ENCODE measurements at regions not wholly inside any gene's neighbourhood (a gene's known extent, or its start where the extent isn't known, plus 50 kb on each side); places are given as distances from the start of the nearest gene placed in this dataset.
"Not testable (repeated sequence)": the region's sequence is repeated elsewhere in the genome, so short reads cannot be mapped to it uniquely, and the experiment has no call there.

DNA sequence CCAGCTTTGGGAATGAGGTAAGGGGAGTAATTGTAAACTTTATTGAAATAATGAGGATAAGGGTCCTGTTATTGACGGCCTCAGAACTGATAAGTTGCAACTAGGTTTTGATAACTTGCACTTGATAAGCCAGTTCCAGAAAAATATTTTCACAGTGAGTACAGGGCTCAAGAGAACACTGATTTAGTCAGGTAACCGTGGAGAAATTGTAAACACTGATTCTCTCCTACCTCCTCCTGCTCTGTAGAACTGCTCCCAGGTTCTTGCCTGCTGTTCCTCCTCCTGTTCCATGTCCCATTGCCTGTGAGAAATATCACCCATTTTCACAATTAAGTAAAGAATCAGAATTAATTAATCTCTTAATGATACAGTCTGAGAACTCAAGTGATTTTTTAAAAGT, 55.0 kb upstream of the CXXC4 start:
- no peak for DNase-seq (ENCODE audit: low spot score)

- no peak for DNase-seq (ENCODE audit: low spot score)
Measured at GRCh38 chr4:104559502-104559901, 64.8 kb upstream of the CXXC4 start.

DNA sequence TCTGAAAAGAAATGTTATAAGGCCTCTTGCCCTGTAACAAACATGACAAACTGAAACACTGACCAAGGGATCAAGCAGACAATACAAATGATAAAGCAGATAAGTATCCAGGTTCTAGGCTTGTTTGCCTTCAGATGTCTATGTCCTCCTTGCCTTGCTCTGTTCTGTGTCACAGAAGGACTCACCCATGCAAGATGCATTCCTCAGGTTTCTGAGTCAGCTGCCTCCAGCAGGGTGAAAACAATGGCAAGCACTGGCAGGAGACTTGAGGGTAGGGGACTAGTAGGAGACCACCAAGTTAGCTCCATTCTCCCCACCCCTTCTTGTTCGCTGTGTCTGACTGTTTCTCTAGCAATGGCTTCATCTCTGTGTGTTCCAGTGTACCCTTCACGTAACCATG, 76.6 kb upstream of the CXXC4 start:
- peak; percentile 29 for DNase-seq (ENCODE audit: low spot score)

DNA sequence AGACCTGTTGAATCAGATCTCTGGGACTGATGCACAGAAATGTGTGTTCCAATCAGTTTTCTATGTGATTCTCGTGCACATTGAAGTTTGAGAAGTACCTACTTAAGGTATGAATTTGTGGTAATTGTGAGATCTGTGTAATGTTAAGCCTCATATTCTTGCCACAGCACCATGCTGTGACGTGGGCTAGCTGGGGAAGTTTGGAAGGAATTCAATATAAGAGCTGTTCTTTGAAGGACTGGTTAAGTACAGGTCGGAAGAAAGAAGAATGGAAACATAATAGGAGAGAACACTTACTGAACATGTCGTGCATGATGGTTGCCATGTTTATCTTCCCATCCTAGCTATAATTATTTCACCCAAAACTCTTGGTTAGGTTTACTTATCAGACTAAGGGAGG, 79.7 kb upstream of the CXXC4 start:
- no peak for DNase-seq (ENCODE audit: low spot score)

GRCh38 chr4:104575278-104575677, 80.6 kb upstream of the CXXC4 start:
- no peak for DNase-seq (ENCODE audit: low spot score)

DNA sequence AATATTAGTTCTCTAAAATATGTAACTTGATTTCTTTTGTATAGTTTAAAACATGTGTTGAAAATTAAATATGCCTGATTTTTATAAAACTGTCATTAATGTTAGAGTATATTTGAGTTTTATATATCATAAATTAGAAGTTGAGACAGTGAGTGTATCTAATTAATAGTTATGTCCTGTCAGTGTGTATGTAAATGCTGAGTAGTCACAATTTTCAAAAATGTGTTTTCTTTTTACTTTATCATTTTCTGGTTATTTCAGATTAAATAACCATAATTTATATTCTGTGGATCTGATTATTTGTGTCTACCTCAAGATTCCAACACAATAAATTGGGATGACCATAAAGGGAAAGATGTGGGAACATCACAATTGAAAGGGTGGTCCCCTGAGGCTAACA, 82.7 kb upstream of the CXXC4 start:
- no peak for DNase-seq (ENCODE audit: low spot score)

- not testable (repeated sequence) for DNase-seq (ENCODE audit: low spot score)
Measured at GRCh38 chr4:104581476-104581875, 86.8 kb upstream of the CXXC4 start.

DNA sequence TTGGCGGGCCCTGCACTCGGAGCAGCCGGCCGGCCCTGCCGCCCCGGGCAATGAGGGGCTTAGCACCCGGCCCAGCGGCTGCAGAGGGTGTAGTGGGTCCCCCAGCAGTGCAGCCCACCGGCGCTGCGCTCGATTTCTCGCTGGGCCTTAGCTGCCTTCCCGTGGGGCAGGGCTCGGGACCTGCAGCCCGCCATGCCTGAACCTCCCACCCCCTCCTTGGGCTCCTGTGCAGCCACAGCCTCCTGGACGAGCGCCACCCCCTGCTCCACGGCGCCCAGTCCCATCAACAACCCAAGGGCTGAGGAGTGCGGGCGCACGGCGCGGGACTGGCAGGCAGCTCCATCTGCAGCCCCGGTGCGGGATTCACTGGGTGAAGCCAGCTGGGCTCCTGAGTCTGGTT, 87.4 kb upstream of the CXXC4 start:
- DNase-seq (ENCODE audit: low spot score): not testable (repeated sequence)

GRCh38 chr4:104589264-104589868, 94.7 kb upstream of the CXXC4 start:
- DNase-seq (ENCODE audit: low spot score): no peak

GRCh38 chr4:104591510-104591911, 96.8 kb upstream of the CXXC4 start:
- peak; percentile 67 for DNase-seq (ENCODE audit: low spot score)

GRCh38 chr4:104592183-104592582, 97.5 kb upstream of the CXXC4 start:
- no peak for DNase-seq (ENCODE audit: low spot score)

DNA sequence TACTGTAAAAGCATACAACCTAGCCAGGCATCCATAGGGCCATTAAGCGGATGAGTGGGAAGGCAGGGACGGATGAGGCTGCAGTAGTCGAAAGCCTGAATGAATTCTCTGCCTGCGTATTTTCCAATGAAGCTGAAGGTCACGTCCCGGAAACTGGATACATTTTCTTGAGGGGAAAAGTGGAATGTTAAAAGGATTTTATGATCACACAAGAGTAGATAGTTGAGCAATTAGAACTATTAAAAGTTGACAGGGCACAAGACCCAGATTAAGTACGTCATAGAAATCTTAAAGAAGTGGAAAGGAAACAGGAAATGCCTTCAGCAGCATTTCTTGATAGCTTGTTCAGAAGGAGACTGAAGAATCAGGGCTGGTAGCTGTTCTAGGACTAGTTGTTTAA, 98.3 kb upstream of the CXXC4 start:
- no peak for DNase-seq (ENCODE audit: low spot score)

DNA sequence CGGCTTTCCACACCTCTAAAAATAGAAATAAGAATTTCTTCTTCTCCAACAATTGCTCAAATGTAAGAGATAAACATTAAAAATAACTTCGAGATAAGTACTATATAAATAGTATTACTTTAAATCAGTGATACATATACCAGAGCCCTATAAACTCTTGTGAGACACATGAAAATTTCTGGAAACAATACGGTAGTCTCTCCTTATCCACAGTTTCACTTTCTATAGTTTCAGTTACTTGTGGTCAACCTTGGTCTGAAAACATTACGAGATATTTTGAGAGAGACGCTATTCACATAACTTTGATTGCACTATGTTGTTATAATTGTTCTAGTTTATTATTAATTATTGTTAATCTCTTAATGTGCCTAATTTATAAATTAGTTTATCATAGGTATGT, 101.5 kb upstream of the CXXC4 start:
- no peak for DNase-seq (ENCODE audit: low spot score)

- no peak for DNase-seq (ENCODE audit: low spot score)
Measured at GRCh38 chr4:104615496-104615895, 120.8 kb upstream of the CXXC4 start.

DNA sequence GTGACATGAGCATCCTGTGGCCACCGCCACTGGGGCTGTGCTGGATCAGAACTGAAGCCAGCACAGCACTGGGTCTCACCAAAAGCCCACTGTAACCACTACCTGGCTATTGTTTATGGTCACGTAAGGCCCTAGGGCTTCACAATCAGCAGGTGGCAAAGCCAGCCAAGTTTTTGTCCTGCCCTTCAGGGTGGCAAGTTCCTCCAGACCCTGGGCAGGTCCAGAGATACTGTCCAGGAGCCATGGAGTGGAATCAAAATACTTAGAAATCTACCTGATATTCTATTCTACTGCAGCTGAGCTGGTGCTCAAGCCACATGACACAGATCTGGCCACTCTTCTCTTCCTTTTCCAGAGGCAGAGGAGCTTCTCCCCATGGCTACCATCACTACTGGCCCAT, 121.2 kb upstream of the CXXC4 start:
- no peak for DNase-seq (ENCODE audit: low spot score)

GRCh38 chr4:104616401-104616820, 121.7 kb upstream of the CXXC4 start:
- no peak for DNase-seq (ENCODE audit: low spot score)

DNA sequence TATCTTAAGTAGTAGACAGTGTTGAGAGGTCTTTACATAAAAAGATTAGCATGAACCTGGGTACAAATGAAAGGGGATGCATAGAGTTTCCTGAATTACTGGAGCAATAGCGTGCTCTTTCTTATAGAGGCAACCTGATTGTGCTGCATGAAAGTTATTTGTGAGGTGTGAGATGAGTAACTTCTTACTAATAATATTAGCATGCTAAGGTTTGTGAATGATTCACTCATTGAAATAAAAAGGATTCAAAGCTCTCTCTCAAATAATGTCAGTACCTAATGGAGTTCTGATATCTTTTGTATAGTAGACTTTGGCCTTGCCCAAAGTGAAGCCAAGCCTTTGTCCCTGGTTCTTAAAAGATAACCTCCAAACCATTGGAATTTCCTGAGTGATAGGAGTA, 131.0 kb upstream of the CXXC4 start:
- DNase-seq (ENCODE audit: low spot score): no peak

DNA sequence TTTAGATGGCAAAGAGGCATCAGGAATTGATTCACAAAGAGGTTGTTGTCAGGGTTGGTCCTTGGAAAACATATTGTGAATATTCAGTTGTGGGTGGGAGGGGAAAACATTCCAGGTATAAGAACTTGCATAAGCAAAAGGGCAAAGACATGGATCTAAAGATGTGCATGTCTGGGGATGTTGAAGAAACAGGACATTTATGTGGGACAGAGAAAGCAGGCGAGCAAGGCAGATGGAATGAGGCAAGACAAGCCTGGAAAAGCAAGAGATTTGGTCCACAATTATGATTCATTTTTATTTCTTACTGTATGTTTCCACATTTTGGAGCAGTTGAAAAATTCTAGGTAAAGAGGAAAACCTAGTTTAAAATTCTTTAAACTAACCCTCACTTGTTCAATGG, 134.9 kb upstream of the CXXC4 start:
- DNase-seq (ENCODE audit: low spot score): no peak

DNA sequence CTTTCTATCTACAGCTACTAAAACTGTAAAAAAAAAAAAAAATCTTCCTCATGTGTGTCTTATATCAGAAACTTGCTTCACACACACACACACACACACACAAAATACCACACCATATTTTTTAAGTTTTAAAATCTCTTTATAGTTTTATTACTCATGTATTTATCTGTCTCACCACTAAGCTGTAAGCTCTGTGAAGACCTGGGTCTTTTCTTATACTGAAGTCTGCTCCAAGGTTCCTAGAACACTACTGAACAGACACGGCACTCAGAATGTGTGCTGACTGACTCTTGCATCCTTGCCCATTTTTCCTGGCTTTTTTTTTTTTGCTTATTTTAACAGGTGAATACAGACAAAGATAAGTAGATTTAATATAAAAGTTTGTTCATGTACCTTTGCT, 135.6 kb upstream of the CXXC4 start:
- DNase-seq (ENCODE audit: low spot score): no peak

DNA sequence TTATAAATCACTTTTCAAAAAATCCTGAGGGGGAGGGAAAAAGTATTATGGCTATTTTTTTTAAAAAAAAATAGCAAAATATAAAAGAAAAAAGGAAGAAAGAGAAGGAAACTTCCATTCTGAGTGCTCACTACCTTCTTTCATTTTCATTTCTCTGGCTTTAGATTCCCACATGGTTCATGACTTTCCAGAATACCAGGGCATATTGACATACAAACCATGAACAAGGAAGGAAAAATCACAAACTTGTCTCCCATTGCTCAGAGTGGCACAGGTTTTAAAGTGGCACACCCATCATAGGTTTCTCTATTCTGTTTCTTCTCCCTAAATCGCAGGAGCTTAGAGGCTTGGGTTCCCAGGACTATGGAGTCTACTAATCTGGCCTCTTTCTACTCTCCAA, 136.3 kb upstream of the CXXC4 start:
- DNase-seq (ENCODE audit: low spot score): no peak

DNA sequence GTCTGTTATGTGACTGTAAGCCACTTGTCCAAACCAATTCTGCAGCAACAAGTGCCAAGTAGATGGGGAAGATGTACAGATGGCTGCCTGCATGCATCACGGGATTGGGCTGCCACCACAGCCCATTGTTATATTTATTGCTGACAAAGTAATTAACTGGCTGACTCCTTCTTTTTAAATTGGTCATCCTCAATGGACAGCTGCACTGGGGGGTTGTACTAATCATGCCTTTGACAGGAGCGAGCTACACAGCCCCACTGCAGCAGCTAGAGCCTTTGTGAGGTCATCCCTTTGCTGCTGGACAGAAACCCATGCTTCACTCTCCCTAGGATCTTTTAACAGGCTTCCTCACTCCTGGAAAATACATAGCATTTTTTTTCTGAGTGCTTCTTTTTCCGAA, 146.7 kb upstream of the CXXC4 start:
- DNase-seq (ENCODE audit: low spot score): no peak

DNA sequence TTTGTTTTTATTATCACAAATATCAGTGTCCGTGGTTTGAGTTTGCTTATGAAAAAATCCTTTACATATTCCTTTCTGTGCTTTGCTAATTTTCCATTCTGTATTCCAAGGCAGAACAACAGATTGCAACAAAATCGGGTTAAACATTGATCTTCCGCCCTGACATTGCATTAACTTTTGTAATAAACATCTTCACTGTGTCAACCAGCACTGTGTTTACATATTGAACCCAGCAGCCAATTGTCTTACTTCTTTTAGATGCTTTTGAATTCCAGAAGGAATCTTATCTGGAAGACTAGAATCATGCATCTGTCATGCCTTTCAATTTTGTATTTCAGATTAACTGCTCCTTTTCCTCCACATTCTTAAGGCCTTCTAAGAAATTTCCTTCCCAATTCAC, 147.8 kb upstream of the CXXC4 start:
- no peak for DNase-seq (ENCODE audit: low spot score)

DNA sequence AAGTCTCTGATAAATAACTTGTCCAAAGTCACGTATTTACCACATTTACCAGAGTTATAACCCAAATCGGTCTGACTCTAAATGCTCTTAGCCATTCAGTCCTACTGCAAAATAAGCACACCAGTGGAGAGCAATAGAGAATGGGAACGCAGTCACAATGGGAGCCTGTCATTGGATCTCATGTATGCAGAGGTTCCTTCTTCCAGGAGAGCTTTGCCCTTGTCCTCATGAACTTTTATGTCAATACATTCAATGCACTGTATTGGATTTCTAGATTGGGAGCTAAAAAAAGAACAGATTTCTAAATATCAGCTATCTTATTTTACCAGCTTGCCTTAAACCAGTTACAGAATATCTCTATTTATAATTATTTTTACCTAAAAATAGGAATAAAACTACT, 149.1 kb upstream of the CXXC4 start:
- DNase-seq (ENCODE audit: low spot score): no peak

DNA sequence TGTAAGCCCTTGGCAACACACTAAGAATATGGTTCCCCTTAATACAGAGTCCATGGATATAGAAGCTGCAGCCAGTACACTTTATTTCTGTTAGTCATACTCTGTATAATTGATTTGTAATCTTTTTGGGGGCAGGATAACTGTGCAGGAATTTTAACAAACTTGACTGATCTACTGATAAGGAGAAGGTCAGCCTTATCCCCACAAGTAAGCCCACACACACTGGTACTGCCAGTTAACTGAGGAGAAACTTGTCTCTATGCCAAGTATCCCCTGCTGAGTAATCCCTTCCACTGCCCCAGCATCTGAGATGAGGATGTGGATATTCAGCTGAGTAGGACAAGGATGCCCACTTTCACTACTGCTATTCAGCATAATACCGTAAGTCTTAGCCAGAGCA, 154.9 kb upstream of the CXXC4 start:
- DNase-seq (ENCODE audit: low spot score): no peak

DNA sequence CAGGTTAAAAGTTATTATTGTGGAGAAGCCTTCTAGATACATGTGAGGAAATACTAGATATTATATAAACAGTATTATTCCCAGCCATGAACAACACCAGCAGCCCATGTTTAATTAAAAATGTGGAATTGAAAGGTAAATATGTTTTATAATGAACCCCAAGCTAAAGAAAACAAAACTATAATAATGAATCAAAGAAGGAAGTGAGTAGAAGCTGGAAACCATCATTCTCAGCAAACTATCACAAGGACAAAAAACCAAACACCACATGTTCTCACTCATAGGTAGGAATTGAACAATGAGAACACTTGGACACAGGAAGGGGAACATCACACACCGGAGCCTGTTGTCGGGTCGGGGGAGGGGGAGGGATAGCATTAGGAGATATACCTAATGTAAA, 167.6 kb upstream of the CXXC4 start:
- DNase-seq (ENCODE audit: low spot score): not testable (repeated sequence)
